Lung (tissue), 11 donors: ENCODE measurements at regions not wholly inside any gene's neighbourhood (a gene's known extent, or its start where the extent isn't known, plus 50 kb on each side); places are given as distances from the start of the nearest gene placed in this dataset.
"Not testable (repeated sequence)": the region's sequence is repeated elsewhere in the genome, so short reads cannot be mapped to it uniquely, and the experiment has no call there.

Experiments used
- ATAC-seq: fragments of 200-7000 bp; cut with Tn5 transposase; one replicate; pipeline ENCODE4 v1.9.1; 2020; ENCODE audit warnings: moderate number of reproducible peaks; ENCODE audit not compliant: insufficient read depth, low FRiP score
- DNase-seq, 3 donors: peaks; one replicate each; pipeline ENCODE4 v3.0.0-alpha.2; 2013 to 2017
- H3K27ac ChIP-seq, 2 donors: one replicate each; pipeline ENCODE4 v1.5.1; 2013; ENCODE audit warnings: mild to moderate bottlenecking in 2 of 2, moderate library complexity in 2 of 2, control low read depth in 1 of 2, inconsistent platforms in 1 of 2, low read depth in 1 of 2, low read length in 1 of 2
- H3K27me3 ChIP-seq, 3 donors: one replicate each; pipeline ENCODE4 v1.5.1; 2013; ENCODE audit warnings: low read length in 2 of 3; ENCODE audit not compliant: control insufficient read depth in 3 of 3, insufficient read depth in 3 of 3
- H3K36me3 ChIP-seq, 4 donors: one replicate each; pipeline ENCODE4 v1.5.1; 2013; ENCODE audit warnings: low read length in 4 of 4, mild to moderate bottlenecking in 1 of 4, moderate library complexity in 1 of 4; ENCODE audit not compliant: control insufficient read depth in 4 of 4, insufficient read depth in 4 of 4
- H3K4me1 ChIP-seq, 5 donors: one replicate each; pipeline ENCODE4 v1.5.1; 2013; ENCODE audit warnings: low read length in 5 of 5, mild to moderate bottlenecking in 2 of 5, moderate library complexity in 1 of 5; ENCODE audit not compliant: control insufficient read depth in 5 of 5, insufficient read depth in 5 of 5
- H3K4me3 ChIP-seq: one replicate; pipeline ENCODE4 v1.5.1; 2013; ENCODE audit warnings: mild to moderate bottlenecking, control low read depth, moderate library complexity
- H3K9ac ChIP-seq, 2 donors: one replicate each; pipeline ENCODE4 v1.5.1; 2013; ENCODE audit warnings: low read length in 2 of 2, control low read depth in 1 of 2; ENCODE audit not compliant: insufficient read depth in 1 of 2
- H3K9me3 ChIP-seq, 4 donors: one replicate each; pipeline ENCODE4 v1.5.1; 2013; ENCODE audit warnings: low read length in 3 of 4, mild to moderate bottlenecking in 1 of 4, moderate library complexity in 1 of 4; ENCODE audit not compliant: control insufficient read depth in 4 of 4, insufficient read depth in 3 of 4
- WGBS, 2 donors: extraction: QIAGEN DNeasy Blood & Tissue Kit; methylation state at CpG; one replicate each; pipeline ENCODE4 v1.1.7; 2013; 5-methylcytosine and 5-hydroxymethylcytosine counted together
- TF ChIP-seq, protein P1 (sequence below): IDR thresholded peaks from 2 replicates; pipeline ENCODE4 v1.5.1; 2012; ENCODE audit warnings: mild to moderate bottlenecking; ENCODE audit errors: control extremely low read depth, extremely low read depth
- donor health status: control.
- donor health status: control.
- donor health status: Bipolar disorder and iron deficiency.
- donor health status: healthy.
- donor health status: DM: yes; HTN: yes; CAD: no.

DNA sequence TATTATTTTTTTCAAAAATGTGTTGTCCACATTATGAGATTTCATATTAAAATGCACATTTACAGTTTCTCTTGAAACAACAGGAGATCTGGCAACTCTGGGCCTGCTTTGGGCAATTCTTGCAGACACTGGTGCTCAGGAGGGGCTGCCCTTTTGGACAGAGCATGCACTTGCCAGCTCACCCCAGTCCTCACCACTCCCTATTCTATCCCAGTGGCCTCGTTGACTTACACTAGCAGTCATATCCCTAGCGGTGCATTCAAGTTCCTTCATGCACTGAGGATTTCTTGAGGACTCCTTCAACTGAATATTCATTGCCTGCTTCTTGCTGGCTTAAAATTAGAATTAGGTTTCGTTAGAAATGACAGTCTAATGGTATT is 87.9 kb upstream of the FHL2 start:
- TF ChIP-seq, protein P1, sequence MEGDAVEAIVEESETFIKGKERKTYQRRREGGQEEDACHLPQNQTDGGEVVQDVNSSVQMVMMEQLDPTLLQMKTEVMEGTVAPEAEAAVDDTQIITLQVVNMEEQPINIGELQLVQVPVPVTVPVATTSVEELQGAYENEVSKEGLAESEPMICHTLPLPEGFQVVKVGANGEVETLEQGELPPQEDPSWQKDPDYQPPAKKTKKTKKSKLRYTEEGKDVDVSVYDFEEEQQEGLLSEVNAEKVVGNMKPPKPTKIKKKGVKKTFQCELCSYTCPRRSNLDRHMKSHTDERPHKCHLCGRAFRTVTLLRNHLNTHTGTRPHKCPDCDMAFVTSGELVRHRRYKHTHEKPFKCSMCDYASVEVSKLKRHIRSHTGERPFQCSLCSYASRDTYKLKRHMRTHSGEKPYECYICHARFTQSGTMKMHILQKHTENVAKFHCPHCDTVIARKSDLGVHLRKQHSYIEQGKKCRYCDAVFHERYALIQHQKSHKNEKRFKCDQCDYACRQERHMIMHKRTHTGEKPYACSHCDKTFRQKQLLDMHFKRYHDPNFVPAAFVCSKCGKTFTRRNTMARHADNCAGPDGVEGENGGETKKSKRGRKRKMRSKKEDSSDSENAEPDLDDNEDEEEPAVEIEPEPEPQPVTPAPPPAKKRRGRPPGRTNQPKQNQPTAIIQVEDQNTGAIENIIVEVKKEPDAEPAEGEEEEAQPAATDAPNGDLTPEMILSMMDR, result no peak
- no peak for DNase-seq
- H3K27ac ChIP-seq, result peak overlapping the region in 1 of 2 donors; percentile 93
- WGBS, 2 donors, result 79 to 87% methylated on average over 3 of the region's 3 CpGs
- H3K4me1 ChIP-seq, result peaks cover 0 to 3% (median 0%) of the 10 kb centered on the region in 5 donors
- H3K4me3 ChIP-seq, result no peak overlapping the region
- H3K27me3 ChIP-seq, result no peaks in the 10 kb centered on the region
- H3K36me3 ChIP-seq, result no peaks in the 10 kb centered on the region
- no peaks in the 10 kb centered on the region for H3K9me3 ChIP-seq
- no peak for ATAC-seq
- H3K9ac ChIP-seq, result no peak overlapping the region

DNA sequence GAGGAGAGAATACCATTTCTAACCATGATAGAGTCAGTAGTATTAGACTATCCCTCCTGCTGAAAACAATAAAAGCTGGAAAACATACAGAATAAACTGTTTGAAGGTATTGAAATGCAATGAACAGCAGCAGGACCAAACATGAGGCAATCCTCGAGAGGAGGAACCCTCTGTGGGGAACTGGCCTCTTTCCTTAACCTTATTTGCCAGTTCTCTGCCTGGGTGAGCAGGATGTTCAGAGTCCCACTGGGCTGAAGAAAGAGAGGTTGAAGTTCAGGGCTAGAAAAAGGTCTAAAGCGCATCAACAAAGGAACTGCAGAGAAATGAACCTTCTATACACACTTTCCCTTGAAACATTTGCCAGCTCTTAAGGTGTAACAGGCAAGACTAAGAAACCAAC is 79.8 kb upstream of the FHL2 start:
- Histone ChIP-seq H3K4me3 (no peak overlapping the region), H3K36me3 (no peaks in the 10 kb centered on the region), H3K9ac (no peak overlapping the region), H3K4me1 (no peaks in the 10 kb centered on the region), H3K9me3 (no peaks in the 10 kb centered on the region), H3K27me3 (no peaks in the 10 kb centered on the region), H3K27ac (no peak overlapping the region)
- ATAC-seq (no peak), DNase-seq (no peak)
- TF ChIP-seq, protein P1, result no peak
- 69 to 77% methylated on average over 2 of the region's 2 CpGs for WGBS, 2 donors

DNA sequence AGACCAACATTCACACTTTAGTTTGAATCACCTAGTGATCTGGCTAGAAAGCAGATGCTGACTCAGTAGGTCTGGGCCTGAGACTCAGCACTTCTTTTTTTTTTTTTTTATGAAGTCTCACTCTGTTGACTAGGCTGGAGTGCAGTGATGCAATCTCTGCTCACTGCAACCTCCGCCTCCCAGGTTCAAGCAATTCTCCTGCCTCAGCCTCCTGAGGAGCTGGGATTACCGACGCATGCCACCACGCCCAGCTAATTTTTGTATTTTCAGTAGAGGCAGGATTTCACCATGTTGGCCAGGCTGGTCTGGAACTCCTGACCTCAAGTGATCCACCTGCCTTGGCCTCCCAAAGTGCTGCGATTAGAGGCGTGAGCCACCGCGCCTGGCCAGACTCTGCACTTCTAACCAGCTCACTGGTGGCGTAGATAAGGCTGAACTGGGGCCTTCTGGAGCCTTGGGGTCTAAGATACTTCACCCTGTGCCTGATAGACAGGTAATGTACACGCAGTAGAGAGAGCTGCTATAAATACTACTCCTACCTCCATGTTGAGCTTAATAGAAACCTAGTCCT is 78.3 kb upstream of the FHL2 start:
- H3K36me3 ChIP-seq, ATAC-seq, H3K27ac ChIP-seq, DNase-seq, H3K4me3 ChIP-seq, H3K9ac ChIP-seq, H3K27me3 ChIP-seq, H3K4me1 ChIP-seq, H3K9me3 ChIP-seq: not testable (repeated sequence)
- whole genome bisulfite sequencing, 2 donors, result 93% methylated on average over 10 of the region's 10 CpGs

DNA sequence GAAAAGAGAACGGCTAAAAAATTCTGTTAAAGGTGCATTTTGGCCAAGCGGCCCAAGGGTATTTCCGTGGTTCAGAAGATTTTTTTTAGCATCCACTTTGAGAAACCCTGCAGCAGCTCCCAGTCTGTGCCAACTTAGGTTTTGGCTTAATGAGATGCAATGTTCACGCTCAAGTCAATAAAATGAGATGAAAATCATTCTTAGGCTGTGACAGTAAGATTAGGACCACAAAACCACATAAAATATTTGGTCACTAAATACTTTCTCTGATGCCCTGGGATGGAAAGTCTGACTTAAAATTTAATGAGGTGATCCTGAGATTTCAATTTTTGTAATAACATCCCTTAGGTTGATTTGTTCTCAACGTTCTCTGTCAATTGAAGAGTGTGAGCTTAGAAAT is 74.2 kb upstream of the FHL2 start:
- no peaks in the 10 kb centered on the region for H3K9me3 ChIP-seq
- TF ChIP-seq, protein P1, result no peak
- no peak for ATAC-seq
- no peak overlapping the region for H3K4me3 ChIP-seq
- 78 to 80% methylated on average over 5 of the region's 5 CpGs for WGBS, 2 donors
- H3K36me3 ChIP-seq, result no peaks in the 10 kb centered on the region
- no peaks in the 10 kb centered on the region for H3K4me1 ChIP-seq
- H3K9ac ChIP-seq, result no peak overlapping the region
- no peak for DNase-seq
- no peak overlapping the region for H3K27ac ChIP-seq
- H3K27me3 ChIP-seq, result no peaks in the 10 kb centered on the region
